Fibroblast of peridontal ligament (primary cell): ENCODE measurements at regions not wholly inside any gene's neighbourhood (a gene's known extent, or its start where the extent isn't known, plus 50 kb on each side); places are given as distances from the start of the nearest gene placed in this dataset.
A peak's percentile ranks its signal among the peaks of the same experiment; 100 is the strongest.
"Not testable (repeated sequence)": the region's sequence is repeated elsewhere in the genome, so short reads cannot be mapped to it uniquely, and the experiment has no call there.

Experiments
- DNase-seq: peaks from one replicate; pipeline ENCODE4 v3.0.0-alpha.2; 2010; ENCODE audit errors: extremely low read depth

DNA sequence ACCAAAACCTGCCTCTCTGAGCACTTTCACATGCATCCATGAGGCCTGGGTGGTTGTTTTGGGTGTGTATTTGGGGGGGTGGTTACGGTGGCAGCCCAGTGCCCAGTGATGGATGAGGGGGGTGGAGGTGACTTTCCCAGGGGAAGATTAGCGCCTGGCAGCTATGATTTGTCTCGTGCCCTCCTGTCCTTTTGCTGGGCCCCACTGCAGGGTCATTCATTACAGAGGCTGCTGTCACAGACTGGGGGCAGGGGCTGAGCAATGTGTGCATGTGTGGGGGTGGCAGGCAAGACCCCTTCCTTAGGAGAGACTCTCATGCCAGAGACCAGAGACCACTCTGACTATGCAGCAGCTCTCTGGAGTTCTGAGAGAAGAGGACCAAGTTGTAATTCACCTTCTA, 93.7 kb downstream of the MRM1 start:
- DNase-seq = no peak

DNA sequence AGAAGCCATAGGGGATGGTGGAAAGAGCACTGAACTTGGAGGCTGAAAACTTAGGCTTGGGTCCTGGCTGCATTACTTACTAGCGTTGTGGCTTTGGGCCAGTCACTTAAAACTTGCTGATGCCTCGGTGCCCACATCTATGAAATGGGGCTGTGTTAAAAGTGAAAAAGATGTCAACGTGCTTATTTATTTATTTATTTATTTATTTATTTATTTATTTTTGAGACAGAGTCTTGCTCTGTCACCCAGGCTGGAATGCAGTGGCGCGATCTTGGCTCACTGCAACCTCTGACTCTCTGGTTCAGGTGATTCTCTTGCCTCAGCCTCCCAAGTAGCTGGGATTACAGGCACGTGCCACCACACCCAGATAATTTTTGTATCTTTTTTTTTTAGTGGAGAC, 94.3 kb downstream of the MRM1 start:
- not testable (repeated sequence) for DNase-seq

DNA sequence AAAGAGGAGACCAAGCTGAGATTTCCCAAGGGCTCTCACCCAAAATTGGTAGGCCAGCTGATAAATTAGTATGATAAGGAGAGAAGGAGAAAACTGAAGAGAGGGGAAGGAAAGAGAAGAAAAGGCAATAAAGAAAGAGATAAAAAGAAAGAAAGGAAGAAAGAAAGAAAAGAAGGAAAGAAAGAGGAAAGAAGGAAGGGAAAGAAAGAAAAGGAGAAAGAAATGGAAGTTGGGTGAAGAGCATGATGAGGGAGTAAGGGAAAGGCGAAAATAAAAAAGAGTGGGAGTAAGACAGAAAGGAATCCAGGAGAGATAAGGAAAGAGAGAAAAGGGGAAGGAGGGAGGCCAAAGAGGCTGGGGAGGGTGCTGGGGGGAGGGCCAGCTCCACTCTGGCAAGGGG, 95.4 kb downstream of the MRM1 start:
- no peak for DNase-seq

DNA sequence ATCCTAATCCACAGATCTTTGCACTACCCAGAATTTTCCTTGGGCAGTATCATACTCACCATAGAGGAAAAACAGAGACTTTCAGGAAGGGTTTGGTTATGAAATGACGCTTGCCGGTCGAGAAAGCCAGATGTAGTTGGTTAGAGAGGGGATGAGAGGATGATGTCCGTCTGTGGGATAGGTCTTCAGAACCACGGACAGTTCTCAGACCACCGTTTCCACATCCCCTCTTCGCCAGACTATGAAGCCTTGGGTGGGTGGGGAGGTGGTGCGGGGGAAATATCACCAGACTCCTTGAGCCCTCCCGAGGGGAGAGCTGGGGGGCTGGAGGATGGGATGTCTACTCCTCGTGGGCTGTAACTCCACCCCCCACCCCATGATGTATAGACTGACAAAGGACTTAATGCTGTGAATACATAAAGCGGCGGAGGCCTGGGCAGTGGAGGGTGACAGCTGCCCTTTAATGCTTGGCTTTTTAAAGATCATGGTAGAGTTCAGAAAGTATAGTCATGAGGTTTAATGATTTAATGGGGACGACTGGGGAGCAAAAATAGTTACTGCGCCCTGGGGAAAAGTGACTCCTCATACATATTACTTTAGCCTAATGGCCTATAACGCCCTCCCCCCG, 96.6 kb downstream of the MRM1 start:
- no peak for DNase-seq

DNA sequence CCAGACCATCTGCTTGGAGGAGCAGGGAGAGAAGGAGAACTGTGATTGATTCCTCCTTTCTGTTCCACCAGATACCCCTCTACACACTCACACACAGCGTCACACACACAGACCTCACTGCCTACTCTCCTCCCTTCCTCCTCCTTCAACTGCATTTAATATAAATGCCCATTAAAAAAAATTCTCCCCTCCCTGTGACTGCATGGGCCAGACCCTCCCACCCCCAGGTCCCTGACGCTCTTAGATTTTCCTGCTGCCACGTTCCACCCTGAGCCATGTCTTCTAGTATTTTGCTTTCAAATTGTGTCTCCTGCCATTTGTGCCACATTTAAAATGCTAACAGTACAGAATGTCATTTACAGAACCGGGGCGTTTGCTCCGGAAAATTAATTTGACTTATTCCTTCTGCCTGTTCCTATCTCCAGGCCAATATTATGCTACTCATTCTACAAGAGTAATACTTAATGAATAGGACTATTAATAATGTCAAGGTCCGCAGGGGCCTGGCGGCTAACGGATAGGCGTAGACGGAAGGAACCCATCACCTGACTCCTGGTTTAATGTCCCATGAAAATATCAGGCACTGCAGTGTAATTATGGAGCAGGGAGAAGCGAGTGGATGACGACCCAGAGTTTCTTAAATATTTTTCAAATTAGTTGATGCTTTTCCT, 100.2 kb downstream of the MRM1 start:
- DNase-seq = no peak

DNA sequence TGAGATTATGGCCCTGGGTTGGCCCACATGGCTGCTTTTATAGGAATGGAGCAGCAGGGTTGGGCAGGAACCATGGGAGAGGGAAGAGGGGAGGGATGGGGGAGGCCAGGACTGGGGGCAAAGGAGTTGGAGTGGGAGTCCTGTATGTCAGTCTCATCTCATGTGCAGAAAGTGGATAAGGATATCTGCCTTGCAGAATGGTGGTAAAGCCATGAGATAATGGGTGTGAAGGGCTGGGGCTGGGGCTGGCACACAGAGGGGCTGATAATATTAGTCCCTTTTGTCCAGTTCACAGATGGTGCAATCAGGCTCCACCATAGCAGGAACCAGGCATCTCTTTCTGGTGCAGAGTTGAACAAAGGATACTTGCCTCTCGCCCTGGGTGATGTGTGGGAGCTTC, 101.3 kb downstream of the MRM1 start:
- no peak for DNase-seq

GRCh38 chr17:36703860-36704266, 102.5 kb downstream of the MRM1 start:
- peak; percentile 4 for DNase-seq

- DNase-seq = no peak
Observed at GRCh38 chr17:36705283-36705795, 104.0 kb downstream of the MRM1 start.

- DNase-seq = no peak
Observed at GRCh38 chr17:36705874-36706731, 104.7 kb downstream of the MRM1 start.

DNA sequence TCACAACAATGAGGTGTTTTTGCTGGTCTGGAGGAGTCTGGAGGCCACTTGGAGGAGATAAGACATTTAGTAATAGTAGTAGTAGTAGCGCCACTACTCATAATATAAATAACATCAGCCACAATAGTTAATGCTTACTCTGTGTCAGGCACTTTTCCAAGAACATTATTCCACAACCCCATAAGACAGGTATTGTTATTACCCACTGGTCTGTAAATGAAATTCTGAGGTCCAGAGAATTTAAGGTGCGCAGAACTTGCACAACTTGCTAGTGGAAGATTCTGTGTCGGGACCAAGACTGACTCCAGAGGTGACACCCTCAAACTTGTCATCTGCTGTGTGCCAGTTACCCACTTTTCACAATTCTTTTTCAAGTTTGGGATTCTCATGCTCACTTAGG, 106.5 kb downstream of the MRM1 start:
- DNase-seq = no peak

- no peak for DNase-seq
Observed at GRCh38 chr17:36714789-36715188, 113.4 kb downstream of the MRM1 start.

DNA sequence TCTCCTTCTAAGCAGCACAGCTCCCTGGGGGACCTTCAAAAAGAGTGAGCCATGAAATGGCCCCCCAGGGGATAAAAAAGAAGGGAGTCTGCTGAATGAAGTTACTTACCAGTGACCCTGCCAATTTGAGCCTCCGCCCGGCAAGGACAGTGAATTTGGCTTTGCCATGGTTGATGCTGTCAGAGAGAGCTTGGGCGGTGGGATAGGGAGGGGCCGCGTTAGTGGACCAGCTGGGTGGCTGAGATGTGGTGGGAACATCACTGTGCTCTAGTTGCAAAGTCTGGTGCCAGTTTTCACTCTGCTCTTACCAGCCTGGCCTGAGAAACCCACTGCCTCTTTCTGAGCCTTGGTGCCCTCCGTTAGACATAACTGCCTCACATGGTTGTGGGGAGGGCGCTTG, 114.6 kb downstream of the MRM1 start:
- DNase-seq = no peak

GRCh38 chr17:36717088-36717487, 115.7 kb downstream of the MRM1 start:
- DNase-seq = no peak

DNA sequence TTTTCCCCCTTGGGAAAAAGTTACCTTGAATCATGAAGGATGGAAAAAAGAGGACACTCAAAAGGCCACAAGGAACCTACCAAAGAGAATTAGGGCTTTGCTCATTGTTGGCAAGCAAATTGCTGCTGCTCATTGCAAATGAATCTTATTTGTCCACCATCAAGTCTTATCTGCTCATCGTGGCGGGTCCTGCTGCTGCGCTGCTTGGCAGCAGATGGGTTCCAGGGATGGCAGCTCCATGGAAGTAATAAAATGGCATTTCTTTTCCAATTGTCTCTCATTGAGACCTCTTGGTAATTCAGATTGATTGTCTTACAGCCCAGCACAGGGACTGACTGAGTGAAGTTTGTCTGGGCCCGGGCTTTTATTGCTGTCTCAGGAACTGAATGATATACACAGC, 118.7 kb downstream of the MRM1 start:
- DNase-seq = no peak

DNA sequence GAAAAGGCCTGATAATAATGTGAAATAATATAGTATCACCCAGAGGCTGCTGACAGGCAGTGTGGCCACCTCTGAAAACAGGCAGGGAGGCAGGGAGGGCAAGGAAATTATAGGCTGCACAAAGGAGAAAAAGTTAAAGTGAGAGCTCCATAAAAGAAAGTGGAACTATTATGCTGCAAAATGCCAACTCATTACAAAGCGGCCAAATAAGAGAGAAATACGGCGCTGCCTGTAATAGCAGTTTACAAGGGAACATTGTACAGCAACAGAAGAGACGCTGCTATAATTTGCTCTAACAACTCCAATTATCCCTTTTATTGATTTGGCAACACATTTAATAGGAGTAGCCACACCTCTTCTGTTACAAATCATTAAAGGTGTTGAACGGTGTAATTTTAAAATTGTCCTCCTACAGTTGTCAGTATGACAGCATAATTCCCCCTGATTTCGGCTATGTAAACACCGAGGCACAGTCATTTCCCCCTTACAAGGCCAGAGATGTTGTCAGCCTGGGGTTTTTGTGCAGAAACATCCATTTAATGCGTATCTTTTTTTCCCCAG, 120.3 kb downstream of the MRM1 start:
- peak; percentile 16 for DNase-seq

- DNase-seq = peak; percentile 20
Observed at GRCh38 chr17:36722121-36722902, 120.9 kb downstream of the MRM1 start.

- no peak for DNase-seq
Observed at GRCh38 chr17:36722903-36723263, 121.5 kb downstream of the MRM1 start.

DNA sequence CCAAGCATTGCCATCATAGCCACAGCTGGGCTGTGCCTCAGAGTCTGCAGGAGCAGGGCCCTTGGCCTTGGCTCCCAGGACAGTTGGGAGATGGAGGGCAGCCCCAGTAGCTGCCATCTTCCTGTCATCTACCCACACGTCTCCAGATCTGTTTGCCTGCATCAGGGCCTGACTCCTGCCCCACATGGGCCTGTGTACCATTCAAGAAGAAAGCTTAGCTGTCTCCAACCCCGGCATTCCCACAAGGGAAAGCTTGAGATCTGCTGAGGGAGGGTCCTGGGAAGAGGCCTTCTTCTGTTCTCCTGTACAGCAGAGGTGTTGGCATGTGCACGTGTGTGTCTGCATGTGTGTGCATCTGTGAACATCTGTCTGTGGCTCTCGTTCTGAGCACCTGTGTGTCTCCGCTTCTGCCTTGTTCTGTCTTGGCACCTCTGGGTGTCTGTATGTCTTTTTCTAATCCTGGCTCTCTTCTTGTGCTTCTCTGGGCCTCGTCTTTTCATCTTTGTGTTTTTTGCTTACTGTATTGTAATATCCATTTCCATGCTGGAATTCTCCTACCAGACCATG, 122.2 kb downstream of the MRM1 start:
- DNase-seq = no peak

DNA sequence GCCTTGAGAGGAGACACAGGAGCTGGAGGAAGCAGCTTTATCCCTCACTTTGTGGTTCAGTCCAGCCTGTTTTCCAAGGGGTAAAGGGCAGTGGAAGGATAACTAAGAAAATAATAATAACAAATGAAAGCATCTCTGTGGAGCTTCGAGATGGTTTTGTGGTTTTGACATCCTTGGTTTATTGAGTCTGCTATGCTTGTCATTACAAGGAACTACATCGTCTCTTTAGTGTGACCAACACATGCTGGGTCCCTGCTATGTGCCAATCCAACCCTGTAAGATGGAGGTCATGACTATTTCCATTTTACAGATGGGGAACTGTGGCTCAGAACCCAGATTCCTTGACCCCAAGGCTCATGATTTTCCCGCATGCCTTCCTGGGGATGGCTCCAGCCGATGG, 124.8 kb downstream of the MRM1 start:
- DNase-seq = no peak

DNA sequence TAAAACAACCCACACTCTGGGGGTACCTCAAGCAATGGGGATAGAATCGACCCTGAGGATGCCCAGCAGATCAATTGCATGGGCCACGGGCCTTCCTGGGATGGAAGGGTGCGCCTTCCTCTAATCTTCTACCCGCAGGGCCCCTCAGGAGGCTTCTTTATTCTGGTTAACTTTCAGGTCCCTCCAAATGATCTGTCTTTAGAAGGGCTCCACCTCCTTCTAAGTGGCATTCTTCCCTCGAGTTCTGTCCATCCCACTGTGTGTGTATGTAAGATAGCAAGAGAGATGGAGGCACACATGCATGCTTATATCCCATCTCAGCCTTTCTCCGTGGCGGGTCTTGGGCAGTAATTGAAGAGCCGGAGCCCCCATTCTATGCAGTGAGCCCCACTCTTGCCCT, 125.7 kb downstream of the MRM1 start:
- no peak for DNase-seq

DNA sequence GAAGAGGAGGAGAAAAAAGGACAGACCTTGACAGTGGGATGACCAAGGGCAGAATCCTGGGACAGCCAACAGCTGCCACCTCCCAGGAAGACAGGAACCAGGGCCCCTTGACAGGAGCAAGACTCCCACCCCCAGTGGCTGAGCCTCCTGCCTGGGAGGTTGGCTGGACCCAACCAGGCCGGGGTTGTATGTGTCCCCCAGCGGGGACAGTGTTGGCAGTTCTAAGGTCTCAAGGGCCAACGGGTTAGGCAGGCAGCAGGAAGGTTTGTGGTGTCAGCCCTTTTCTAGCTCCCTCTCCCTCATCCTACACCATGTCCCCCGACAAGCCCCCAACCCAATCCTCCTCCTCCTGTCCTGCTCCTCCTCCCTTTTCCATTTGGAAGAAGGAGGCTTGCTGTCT, 126.2 kb downstream of the MRM1 start:
- DNase-seq = no peak
